ENCODE measurements at regions not wholly inside any gene's neighbourhood (a gene's known extent, or its start where the extent isn't known, plus 50 kb on each side); places are given as distances from the start of the nearest gene placed in this dataset.

DNA sequence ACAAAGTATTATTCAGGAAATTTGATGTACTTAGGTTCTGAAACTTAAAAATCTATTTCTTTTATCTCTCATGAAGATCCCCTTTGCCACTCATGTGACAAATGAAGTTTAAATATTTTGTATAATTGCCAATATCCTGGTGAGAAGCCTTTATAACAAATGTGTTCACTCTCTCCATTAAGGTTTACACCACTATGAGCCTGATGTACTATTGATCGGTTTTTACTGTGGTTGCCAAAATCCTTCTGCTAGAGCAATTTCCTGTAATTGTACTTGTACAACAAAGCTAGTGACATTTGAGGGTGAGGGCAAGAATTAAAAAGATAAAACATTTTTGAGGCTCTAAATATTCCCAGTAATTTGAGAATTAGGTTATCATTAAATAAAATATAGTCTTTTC is 222.3 kb upstream of the CDH19 start:
- DNase-seq: no peak

DNA sequence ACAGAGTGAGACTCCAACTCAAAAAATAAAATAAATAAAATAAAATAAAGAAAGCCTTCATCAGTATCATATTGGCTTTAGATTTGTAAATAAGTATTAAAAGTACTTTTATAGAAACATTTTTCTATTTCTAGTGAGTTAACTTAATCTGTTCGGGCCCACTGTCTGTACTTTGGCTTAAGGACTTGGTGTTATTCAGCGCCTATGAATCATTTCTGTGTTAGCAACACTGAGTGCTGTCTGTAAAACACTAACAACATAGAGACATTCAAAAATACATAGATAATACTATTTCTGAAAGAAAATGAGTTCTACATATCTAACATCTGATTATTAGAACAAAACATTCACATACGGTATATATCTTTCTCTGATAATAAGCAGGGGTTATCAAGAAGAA is 221.5 kb upstream of the CDH19 start:
- DNase-seq: no peak

DNA sequence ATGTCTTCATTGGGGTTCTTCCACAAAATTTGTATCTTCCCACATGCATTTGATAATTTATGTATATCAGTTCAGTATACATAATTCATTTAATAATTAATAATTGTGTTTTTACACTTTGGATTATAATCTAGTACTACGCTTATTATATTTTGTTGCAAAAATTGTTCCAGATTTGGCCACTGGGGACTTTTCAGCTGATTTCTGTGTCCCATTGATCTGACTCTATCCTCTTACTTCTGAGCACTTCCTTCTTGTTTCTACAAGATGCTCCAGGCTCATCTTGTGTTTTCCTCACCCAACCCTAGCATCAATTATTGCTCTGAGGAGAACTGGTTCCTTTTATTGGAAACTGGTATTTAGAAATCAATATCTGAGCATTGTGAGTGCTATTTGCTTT is 215.3 kb upstream of the CDH19 start:
- DNase-seq: no peak

DNA sequence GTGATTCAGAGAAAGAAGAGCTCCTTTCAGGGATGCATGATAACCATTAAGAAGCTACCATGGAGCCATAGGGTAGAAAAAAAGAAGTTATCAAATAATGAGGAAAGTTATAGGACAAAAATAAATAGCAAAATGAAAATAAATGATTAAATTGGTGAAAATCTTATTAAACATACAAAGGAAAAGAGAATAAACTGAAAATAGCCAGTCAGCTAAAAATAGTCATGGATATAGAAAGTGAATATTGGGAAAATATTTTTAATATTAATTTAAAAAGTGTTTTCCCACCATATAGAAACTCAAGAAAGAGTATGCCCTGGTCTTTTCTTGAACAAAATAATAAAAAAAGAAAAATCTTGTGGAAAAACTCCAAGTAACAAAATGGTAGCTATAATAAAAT is 209.2 kb upstream of the CDH19 start:
- no peak for DNase-seq

DNA sequence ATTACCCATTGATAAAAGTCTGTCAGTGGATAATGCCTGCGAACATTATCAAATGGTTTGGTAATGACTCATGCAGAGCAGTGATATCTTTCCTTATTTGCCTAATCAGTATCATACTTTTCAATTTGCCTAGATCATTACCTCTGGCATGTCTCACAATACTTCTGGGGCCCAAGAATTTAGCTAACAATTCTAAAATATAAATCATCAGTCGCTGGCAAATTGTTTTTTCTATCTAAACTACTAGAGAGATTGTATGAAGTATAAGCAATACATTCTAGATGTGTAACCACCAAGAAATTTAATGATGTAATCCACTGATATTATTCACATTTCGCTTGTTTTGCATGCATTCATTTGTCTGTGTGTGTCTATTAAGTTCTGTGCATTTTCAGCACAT is 191.2 kb upstream of the CDH19 start:
- no peak for DNase-seq

DNA sequence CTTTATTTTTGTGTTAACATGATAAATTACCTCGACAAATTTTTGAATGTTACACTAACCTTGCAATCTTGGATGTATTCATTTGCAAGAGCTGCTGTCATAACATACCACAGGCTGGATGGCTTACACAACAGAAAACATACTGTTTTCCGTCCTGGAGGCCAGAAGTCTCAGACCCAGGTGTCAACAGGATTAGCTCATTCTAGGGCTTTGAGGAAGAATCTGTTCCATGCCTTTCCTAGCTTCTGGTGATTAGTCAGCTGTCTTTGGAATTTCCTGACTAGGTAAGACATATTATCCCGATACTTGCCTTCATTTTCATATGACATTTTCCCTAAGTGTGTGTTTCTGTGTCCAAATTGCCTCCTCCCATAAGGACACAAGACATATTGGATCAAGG is 188.6 kb upstream of the CDH19 start:
- no peak for DNase-seq

DNA sequence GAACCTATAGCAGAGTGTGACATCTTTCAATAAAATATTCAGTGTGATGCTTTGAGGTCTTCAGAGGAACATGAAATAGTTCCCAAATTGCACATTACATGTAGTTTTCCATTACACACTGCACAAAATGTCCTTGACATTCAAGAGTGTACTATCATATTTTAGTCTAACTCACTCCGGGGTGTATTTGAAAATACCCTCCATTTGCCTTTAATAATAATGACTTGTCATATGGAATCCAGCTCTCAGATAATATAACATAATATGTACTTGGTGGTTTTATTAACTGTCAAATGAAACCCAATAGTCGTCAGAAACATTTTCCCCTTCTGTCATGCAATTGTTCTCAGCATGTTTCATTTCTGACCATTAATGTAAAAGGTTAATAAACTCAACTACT is 176.7 kb upstream of the CDH19 start:
- no peak for DNase-seq

DNA sequence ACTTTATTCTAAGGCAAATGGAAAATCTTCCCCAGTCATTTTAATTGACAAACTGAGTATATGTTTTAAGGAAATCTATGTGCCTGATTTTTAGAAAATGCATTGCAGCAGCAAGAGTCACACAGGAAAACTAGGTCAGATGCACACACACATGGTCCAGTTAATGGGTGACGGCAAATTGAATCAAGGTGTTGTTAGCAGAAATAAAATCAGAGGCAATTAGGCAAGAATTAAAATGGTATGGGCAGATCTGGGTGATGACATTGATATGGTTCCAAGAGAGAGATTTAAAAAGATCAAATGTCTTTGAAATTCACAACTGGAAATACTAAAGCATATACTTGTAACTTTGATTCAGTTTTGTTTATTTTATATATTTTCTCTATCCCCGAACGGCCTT is 174.2 kb upstream of the CDH19 start:
- DNase-seq: no peak

DNA sequence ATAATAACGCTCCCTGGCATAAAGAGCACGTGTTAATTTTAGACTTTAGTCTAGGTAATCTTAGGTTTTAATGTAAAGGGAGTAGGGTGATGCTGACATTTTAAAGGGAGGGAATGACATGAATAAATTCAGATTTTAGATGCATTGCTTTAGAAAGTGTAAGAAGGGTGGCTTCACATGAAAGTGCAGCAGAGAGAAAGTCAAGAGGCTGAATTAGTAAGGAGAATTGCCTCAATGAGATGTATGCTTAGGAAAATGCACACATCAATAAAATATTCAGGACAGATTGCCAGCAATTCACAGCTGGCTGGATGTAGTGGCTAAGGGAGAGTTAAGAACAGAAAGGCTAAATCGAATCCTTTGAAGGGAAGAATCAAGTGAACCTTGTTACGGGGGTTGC is 165.5 kb upstream of the CDH19 start:
- no peak for DNase-seq

DNA sequence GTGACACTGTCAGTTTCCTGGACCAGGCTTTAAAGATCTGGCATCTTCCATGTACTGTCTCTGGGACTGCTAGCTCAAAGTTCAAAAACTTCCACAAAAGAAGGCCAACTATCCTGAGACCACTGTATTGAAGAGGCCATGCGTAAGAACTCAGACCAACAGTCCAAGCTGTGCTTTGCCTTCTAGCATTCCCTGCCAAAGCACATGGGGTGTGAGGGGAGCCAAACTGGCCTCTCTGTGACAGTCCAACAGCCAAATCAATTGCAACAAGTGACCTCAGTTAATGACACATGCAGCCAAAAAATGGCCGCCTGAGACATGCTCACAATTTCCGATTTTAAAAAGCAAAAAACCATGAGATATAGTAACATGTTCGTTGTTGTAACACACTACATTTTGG is 160.3 kb upstream of the CDH19 start:
- DNase-seq: no peak

DNA sequence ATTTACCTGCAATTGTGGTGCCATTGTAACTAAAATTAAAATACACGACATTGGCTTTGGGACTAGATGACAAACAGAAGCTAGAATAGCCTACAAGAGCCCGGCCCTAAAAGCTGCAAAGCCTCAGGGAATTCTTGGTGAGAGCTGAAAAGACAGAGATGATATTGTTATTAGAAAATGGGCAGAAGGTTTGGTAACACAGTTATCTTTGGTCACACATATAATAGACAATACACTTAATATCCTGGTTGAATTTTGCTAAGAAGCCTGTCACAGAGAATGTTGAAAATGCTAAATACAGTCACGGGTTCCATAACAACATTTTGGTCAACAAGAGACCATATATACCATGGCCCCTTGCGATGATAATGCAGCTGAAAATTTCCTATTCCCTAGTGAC is 157.3 kb upstream of the CDH19 start:
- DNase-seq: no peak

DNA sequence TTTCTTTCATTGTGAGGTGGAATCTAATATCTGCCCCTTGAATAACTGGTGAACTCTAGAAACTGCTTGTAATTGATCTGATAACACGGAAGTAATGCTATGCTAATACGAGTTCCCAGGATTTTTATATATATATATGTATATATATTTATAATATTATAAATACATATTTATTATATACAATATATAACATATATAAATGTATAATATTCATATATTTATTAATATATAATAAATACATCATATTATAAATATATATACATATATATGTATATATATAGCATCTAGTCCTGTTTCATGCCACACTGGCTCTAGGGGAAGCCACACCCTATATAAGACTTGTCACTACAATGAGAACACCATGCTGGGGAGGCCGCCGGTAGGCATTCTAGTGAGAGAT is 156.7 kb upstream of the CDH19 start:
- no peak for DNase-seq

DNA sequence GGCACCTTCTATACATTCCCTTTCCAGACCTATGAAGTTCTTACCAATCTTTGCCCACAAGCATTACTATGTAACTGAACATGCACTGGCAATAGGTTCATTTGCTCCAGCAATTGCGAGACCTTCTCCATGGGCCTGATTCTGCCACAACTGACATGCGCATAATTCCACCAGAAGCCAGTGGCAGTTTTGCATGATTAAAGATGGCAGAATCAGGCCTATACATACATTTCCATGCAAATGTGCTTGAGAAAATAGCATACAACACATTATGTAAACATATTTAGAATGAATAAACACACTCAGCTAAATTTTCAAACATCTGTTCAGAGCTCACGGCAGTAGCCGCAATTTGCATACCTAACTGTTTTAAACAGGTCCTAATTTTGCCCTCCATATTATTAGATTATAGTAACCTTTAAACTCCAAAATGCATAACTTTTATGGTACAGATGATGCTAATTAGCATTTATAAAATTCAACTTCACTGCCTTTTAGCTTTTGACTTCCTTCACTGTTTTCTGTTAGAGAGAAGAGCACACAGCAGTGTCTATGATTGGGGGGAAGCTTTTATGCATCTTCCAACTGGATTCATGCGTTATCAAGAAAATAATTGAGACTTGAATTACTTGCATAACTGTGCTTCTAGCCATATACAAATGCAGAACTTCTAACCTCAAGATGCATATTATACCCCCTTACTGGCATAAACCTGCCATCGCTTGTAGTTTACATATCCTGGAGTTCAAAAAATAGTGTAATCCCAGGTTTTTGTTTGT is 155.3 kb upstream of the CDH19 start:
- DNase-seq: no peak

DNA sequence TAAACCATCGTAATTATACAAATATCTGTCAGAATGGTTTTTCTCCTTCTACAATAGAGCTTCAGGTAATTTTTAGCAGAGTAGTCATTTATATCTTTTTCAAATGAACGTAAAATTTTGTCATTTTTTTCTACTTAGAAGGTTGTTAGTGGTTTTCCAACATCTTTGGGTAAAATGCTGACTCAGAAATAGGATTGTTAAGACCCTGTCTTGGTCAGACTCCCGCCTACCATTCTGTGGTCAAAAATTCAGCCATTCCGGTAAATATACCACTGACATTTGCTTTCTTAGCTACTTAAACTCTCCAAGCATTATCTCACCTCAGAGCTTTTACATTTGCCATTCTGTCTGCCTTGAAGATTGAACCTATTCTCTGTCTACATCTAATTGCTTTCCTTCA is 154.1 kb upstream of the CDH19 start:
- no peak for DNase-seq

DNA sequence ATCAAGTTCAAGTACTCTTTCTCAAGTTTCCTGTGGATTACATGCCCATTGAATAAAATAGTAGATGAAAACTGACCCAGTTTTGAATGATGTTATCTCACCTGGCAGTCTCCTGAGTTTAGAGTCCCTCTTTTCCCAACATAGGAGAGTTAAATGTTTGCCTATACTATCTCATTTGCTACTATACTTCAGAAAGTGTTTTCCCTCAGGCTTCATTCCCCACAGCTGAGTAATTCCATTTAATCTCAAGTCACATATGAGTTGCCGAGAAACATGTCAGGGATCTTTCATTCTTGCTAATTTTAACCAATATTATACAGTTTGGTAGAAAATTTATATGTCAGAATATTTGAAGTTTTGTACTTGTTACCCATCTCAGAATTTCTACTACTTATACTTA is 150.4 kb upstream of the CDH19 start:
- no peak for DNase-seq

DNA sequence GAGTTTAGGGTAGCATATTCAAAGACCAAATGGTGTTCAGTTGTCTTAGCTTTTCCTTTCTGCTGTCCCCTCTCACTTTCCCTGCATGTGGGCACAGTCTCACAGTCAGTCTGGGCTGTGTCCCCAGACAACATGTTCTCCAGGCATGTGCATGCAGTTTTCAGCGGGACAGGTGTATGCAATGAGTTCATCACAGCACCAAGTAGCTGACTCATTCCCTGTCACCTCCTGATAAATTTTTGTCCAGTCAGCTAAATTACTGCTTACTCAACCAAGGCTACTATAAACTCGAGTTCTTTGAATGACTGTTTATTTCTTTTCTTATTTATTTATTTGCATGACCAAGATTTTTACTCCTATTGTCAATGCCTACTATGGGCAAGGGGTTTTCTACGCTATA is 148.8 kb upstream of the CDH19 start:
- DNase-seq: no peak

DNA sequence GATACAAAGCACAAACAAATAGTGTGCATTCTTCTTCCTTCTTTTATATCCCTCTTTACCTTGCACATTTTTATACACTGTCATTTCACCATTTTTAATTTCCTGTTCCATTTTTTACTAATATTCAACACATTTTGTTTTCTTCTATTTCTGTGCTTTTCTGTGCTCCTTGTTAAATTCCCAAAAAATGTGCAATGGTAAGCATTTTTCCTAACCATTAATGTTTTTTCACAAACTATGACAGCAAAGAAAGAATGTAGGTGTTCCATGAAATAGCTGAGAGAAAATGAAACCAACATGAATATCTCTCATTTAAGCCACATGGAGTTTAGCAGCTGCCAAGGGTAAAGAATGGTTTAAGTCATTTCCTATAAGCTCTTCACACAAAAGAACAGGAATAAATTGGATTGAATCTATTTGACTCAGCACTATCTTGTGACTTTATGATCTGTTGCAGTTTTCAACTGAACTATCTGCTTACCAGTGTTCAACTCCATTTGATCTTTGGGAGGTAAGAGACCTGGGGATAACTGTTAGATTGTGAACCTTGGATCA is 145.7 kb upstream of the CDH19 start:
- DNase-seq: no peak

DNA sequence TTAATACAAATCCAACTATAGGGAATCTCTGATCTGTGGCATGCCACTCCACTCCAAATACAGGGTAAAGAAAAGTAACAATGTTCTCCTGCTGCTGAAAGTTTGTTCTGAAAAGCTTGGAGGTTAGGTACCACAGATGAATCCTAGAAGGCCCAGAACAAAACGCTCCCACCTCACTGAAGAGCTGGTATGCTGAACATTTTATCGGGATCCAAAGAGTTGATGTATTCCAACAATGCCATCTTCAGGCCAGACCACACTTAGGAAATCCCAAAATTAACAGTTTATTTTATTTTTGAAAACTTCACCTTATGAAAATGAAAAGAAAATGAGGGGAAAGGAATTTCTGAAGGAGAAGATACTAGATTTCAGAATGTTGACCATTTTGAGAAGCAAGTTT is 145.1 kb upstream of the CDH19 start:
- no peak for DNase-seq

DNA sequence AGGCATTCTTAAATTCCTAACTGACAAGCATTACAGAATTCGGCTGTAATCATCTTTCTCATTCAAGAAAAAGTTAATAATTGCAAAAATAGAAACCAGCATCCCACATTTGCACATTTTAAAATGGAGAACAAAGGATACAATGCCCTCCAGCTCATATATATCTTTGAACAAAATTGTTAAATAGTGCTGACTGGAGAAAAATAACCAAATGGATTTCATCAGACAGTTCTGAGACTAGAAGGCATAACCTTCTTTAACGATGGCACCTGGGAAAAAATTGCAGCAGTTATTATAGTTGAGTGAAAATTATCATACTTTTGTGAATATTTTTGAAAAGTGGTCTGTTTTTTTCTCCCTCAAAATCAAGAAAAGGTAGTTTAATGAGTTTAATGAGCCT is 138.9 kb upstream of the CDH19 start:
- DNase-seq: no peak

DNA sequence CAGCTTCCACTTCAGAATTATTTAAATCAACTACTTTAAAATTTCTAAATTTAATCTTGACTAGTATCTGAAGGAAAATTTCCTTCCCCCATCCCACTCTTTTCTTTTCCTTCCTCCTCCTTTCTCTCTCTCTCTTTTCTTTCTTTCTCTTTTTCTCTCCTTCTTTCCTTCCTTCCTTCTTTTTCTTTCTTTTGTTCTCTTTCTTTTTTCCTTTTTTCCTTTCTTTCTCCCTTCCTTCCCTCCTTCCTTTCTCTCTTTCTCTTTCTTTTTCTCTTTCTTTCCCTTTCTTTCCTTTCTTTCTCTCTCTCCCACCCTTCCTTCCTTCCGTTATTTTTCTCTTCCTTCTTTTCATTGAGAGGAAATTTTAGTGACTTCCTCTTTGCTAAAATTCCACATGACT is 132.0 kb upstream of the CDH19 start:
- DNase-seq: no peak

DNA sequence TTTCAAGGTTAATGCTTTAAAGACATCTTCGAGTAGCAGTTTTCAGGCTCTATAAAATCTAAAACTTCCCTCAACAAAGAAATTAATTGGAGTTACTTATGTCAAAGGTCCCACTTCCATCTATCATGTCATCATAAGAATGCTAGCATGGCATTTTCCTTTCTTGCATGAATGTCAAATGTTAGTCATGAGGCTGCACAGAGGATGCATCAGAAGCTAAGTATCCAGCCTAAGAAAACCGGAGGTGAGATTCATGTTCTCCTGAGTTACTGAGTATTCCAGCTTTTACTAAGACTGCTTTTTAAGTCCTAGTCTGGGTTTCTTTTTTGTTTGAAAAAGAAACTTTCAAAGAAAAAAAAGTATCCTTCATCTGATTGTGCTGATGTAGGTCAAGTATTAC is 130.6 kb upstream of the CDH19 start:
- no peak for DNase-seq

DNA sequence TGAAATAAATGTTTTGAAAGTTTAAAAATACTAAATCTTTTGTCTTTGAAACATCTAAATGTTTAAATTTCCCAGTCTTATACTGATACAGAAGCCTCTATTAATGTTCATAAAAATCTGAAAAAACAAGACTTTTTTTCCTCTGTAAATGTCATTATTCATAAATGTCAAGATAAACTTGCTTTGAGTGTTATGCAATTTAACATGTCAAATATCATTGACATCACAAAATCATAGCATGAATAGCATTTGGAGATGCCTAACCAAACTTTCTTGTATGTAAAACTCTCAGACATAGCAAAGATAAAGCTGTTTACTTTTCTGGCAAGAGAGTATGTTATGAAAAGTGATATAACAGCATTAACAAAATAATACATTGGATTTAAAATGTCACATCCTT is 128.0 kb upstream of the CDH19 start:
- no peak for DNase-seq

DNA sequence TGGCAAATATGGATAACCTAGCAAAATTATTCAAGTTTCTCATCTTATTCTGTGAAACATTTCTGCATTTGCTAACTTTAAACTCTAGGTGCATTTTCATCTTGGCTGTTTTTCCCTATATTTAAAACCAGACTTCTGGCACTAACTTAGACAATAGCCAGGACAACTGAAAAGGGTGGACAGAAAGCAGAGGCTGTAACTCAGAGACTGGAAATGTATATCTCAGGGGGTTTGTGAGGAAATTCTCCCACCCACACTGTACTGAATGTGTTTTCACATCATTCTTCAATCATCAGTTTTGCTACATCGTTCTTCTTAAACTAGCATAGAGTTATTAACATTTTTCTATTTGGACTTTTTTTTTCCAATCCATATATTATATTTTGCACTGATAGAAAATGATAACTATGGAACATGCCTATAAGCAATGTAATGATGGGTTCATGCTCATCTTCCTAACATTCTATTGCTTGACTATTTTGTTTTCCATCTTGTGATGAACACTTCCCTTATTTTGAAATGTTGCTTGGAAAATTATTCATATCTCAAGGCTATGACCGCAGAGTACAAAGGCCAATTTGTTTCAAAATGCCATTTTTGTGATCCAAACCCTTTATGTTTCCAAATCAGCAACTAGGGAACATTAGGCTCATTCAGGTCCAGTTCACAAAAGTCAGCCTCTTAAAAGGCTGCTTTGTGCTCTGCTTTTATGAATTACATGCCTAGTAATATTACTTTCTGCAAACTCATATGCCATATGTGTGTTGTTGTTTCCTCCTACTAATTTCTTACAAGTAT is 125.8 kb upstream of the CDH19 start:
- no peak for DNase-seq

DNA sequence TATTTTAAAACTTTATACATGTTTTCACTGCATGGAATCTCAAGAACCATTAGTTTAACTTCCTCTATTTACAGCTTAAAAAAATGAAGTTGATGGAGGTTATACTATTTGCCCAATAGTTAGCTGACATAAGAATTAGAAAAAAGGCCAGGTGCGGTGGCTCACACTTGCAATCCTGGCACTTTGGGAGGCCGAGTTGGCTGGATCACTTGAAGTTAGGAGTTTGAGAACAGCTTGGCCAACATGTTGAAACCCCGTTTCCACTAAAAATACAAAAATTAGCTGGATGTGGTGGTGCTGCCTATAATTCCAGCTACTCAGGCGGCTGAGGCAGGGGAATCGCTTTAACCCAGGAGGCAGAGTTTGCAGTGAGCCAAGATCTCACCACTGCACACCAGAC is 125.1 kb upstream of the CDH19 start:
- DNase-seq: no peak

DNA sequence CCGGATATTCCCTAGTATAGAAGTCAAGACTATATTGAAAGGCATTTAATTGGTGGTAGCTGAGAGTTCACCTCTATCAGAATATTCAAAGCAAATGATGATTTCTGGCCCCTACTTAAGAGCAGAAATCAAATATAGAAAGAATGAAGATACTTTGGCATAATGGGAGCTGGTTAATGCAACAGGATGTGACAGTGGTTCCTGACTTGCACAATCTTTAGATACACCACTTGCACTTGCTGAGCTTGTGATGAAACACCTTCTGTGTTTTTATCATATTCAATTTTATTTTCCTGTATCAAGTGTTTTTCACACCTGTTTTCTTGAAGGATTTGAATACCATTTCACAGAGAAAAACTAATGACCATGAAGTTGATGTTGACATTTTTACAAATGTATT is 124.1 kb upstream of the CDH19 start:
- no peak for DNase-seq
